ENCODE measurements at regions not wholly inside any gene's neighbourhood (a gene's known extent, or its start where the extent isn't known, plus 50 kb on each side); places are given as distances from the start of the nearest gene placed in this dataset.

DNA sequence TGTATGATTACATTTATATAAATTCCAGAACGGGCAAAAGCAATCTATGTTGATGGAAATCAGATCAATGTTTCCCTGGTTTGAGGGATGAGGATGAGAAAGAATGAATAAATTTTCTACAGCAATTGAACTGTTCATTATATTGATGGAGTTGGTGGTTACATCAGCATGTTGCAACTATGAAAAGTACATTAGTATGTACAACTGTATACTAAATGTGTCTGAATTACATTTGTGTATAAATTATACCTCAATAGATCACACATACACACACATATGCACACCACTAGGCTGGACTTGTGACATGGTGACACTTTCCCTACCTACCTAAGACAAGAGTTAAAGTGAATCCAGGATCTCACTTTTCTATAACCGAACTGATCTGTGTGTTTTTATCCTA, 608.0 kb downstream of the CDH11 start:
- Histone ChIP-seq H3K4me3 (ENCODE audit: low read depth, low read length) (no peak overlapping the region), H3K4me1 (no peaks in the 10 kb centered on the region), H3K9me3 (no peaks in the 10 kb centered on the region), H3K36me3 (ENCODE audit: control insufficient read depth, insufficient read depth, low read length) (no peaks in the 10 kb centered on the region), H3K27me3 (replicated peaks; ENCODE audit: control insufficient read depth, insufficient read depth, low read length) (no peaks in the 10 kb centered on the region)
- intact Hi-C loops (cut with micrococcal nuclease; ENCODE audit: unreplicated experiment), result no loop called here
- H3K4me1 Mint-ChIP-seq (ENCODE audit: low read depth, unreplicated experiment), result no peaks in the 10 kb centered on the region
- no peak for DNase-seq
- H3K27me3 Mint-ChIP-seq (ENCODE audit: insufficient read depth, unreplicated experiment), result no peaks in the 10 kb centered on the region
- H3K36me3 Mint-ChIP-seq (ENCODE audit: insufficient read depth, unreplicated experiment), result no peaks in the 10 kb centered on the region
- no TSS peak for BruUV-seq (replicated peaks)
- ChIA-PET POLR2A (no interaction called here), CTCF (no interaction called here)
- H3K4me3 Mint-ChIP-seq (ENCODE audit: unreplicated experiment), result no peak overlapping the region
- TF ChIP-seq, protein P1, sequence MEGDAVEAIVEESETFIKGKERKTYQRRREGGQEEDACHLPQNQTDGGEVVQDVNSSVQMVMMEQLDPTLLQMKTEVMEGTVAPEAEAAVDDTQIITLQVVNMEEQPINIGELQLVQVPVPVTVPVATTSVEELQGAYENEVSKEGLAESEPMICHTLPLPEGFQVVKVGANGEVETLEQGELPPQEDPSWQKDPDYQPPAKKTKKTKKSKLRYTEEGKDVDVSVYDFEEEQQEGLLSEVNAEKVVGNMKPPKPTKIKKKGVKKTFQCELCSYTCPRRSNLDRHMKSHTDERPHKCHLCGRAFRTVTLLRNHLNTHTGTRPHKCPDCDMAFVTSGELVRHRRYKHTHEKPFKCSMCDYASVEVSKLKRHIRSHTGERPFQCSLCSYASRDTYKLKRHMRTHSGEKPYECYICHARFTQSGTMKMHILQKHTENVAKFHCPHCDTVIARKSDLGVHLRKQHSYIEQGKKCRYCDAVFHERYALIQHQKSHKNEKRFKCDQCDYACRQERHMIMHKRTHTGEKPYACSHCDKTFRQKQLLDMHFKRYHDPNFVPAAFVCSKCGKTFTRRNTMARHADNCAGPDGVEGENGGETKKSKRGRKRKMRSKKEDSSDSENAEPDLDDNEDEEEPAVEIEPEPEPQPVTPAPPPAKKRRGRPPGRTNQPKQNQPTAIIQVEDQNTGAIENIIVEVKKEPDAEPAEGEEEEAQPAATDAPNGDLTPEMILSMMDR (IDR thresholded peaks at IDR 0.05; ENCODE audit: insufficient read depth in 1 of 2, low read depth in 1 of 2, low read length in 1 of 2, severe bottlenecking in 1 of 2, unreplicated experiment in 1 of 2), result no peak
- H3K9me3 Mint-ChIP-seq (ENCODE audit: unreplicated experiment), result no peaks in the 10 kb centered on the region
- no peak overlapping the region for H3K27ac Mint-ChIP-seq (ENCODE audit: unreplicated experiment)

GRCh38 chr16:64507240-64508024, 614.4 kb downstream of the CDH11 start:
- no peaks in the 10 kb centered on the region for H3K36me3 Mint-ChIP-seq (ENCODE audit: insufficient read depth, unreplicated experiment)
- H3K27ac Mint-ChIP-seq (ENCODE audit: unreplicated experiment), result no peak overlapping the region
- no peak overlapping the region for H3K4me3 Mint-ChIP-seq (ENCODE audit: unreplicated experiment)
- no peak overlapping the region for H3K4me3 ChIP-seq (ENCODE audit: low read depth, low read length)
- H3K36me3 ChIP-seq (ENCODE audit: control insufficient read depth, insufficient read depth, low read length), result no peaks in the 10 kb centered on the region
- H3K4me1 ChIP-seq, result no peaks in the 10 kb centered on the region
- ChIA-PET POLR2A (no interaction called here), CTCF (no interaction called here)
- H3K4me1 Mint-ChIP-seq (ENCODE audit: low read depth, unreplicated experiment), result no peaks in the 10 kb centered on the region
- H3K27me3 ChIP-seq (replicated peaks; ENCODE audit: control insufficient read depth, insufficient read depth, low read length), result no peaks in the 10 kb centered on the region
- TF ChIP-seq, protein P1 (IDR thresholded peaks at IDR 0.05; ENCODE audit: insufficient read depth in 1 of 2, low read depth in 1 of 2, low read length in 1 of 2, severe bottlenecking in 1 of 2, unreplicated experiment in 1 of 2), result no peak
- no peaks in the 10 kb centered on the region for H3K9me3 ChIP-seq
- H3K27me3 Mint-ChIP-seq (ENCODE audit: insufficient read depth, unreplicated experiment), result peaks cover 8% of the 10 kb centered on the region
- no peak for DNase-seq
- BruUV-seq (replicated peaks), result no TSS peak
- intact Hi-C loops (cut with micrococcal nuclease; ENCODE audit: unreplicated experiment), result no loop called here
- no peaks in the 10 kb centered on the region for H3K9me3 Mint-ChIP-seq (ENCODE audit: unreplicated experiment)

GRCh38 chr16:64499211-64499610, 622.7 kb downstream of the CDH11 start:
- no peak for DNase-seq
- CTCF ChIA-PET, result no interaction called here
- intact Hi-C loops (cut with micrococcal nuclease; ENCODE audit: unreplicated experiment), result no loop called here
- TF ChIP-seq, protein P1 (IDR thresholded peaks at IDR 0.05; ENCODE audit: insufficient read depth in 1 of 2, low read depth in 1 of 2, low read length in 1 of 2, severe bottlenecking in 1 of 2, unreplicated experiment in 1 of 2), result no peak
- peaks cover 9% of the 10 kb centered on the region for H3K27me3 Mint-ChIP-seq (ENCODE audit: insufficient read depth, unreplicated experiment)
- no peaks in the 10 kb centered on the region for H3K36me3 Mint-ChIP-seq (ENCODE audit: insufficient read depth, unreplicated experiment)
- no peak overlapping the region for H3K4me3 Mint-ChIP-seq (ENCODE audit: unreplicated experiment)
- Histone ChIP-seq H3K9me3 (no peaks in the 10 kb centered on the region), H3K4me3 (ENCODE audit: low read depth, low read length) (no peak overlapping the region), H3K27me3 (replicated peaks; ENCODE audit: control insufficient read depth, insufficient read depth, low read length) (no peaks in the 10 kb centered on the region), H3K4me1 (peaks cover 6% of the 10 kb centered on the region), H3K36me3 (ENCODE audit: control insufficient read depth, insufficient read depth, low read length) (no peaks in the 10 kb centered on the region)
- BruUV-seq (replicated peaks), result no TSS peak
- POLR2A ChIA-PET, result no interaction called here
- no peak overlapping the region for H3K27ac Mint-ChIP-seq (ENCODE audit: unreplicated experiment)
- no peaks in the 10 kb centered on the region for H3K9me3 Mint-ChIP-seq (ENCODE audit: unreplicated experiment)
- no peaks in the 10 kb centered on the region for H3K4me1 Mint-ChIP-seq (ENCODE audit: low read depth, unreplicated experiment)
